HG03521 (cell line): ENCODE measurements at regions not wholly inside any gene's neighbourhood (a gene's known extent, or its start where the extent isn't known, plus 50 kb on each side); places are given as distances from the start of the nearest gene placed in this dataset.
"Not testable (repeated sequence)": the region's sequence is repeated elsewhere in the genome, so short reads cannot be mapped to it uniquely, and the experiment has no call there.

Experiments used
- ATAC-seq: cut with Tn5 transposase; IDR thresholded peaks from one replicate; pipeline ENCODE4 v1.9.1; 2021; ENCODE audit warnings: mild to moderate bottlenecking, moderate library complexity; ENCODE audit not compliant: unreplicated experiment

GRCh38 chr9:41643571-41644279 lies 454.6 kb upstream of the ZNG1F start:
- peak; percentile 86 for ATAC-seq

DNA sequence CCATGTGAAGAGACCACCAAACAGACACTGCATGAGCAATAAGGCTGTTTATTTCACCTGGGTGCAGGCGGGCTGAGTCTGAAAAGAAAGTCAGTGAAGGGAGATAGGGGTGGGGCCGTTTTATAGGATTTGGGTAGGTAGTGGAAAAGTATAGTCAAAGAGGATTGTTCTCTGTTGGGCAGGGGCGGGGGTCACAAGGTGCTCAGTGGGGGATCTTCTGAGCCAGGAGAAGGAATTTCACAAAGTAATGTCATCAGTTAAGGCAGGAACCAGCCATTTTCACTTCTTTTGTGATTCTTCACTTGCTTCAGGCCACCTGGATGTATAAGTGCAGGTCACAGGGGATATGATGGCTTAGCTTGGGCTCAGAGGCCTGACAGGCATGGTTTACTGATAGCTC lies 444.6 kb upstream of the ZNG1F start:
- not testable (repeated sequence) for ATAC-seq

- not testable (repeated sequence) for ATAC-seq
These were observed 434.5 kb upstream of the ZNG1F start for GRCh38 chr9:41623666-41624065.

DNA sequence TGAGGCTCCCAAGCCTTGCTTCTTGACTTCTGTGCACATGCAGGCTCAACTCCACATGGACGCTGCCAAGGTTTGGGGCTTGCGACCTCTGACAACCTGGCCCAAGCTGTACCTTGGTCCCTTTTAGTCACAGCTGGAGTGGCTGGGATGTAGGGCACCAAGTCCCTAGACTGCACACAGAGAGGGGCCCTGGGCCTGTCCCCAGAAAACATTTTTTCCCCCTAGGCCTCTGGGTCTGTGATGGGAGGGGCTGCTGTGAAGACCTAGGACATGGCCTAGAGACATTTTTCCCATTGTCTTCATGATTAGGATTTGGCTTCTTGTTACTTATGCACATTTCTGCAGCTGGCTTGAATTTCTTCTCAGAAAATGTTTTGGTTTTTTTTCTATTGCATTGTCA lies 430.1 kb upstream of the ZNG1F start:
- ATAC-seq = not testable (repeated sequence)

DNA sequence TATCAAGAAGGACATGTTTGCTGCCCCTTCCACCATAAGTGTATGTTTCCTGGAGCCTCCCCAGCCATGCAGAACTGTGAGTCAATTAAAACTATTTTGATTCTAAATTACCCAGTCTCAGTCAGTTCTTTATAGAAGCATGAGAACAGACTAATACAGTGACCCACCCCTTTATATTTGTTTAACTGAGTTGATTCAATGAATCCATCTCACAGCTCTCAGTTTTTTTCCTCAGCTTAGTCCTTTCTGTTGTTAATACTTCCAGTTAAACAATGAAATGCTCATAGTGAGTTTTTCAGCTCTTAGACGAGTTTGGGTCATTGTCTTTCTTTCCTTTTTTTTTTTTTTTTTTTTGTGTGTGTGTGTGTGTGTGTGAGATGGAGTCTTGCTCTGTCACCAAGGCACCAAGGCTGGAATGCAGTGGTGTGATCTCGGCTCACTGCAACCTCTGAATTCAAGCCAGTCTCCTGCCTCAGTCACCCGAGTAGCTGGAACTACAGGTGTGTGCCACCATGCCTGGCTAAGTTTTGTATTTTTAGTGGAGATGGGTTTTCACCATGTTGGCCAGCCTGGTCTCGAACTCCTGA lies 417.9 kb upstream of the ZNG1F start:
- ATAC-seq = not testable (repeated sequence)

- ATAC-seq = not testable (repeated sequence)
These were observed 376.5 kb upstream of the ZNG1F start for GRCh38 chr9:41565572-41565971.
